Adipose tissue (tissue), 3 donors: ENCODE measurements at regions not wholly inside any gene's neighbourhood (a gene's known extent, or its start where the extent isn't known, plus 50 kb on each side); places are given as distances from the start of the nearest gene placed in this dataset.
"Not testable (repeated sequence)": the region's sequence is repeated elsewhere in the genome, so short reads cannot be mapped to it uniquely, and the experiment has no call there.

Experiments used
- H3K27ac ChIP-seq: one replicate; pipeline ENCODE4 v1.5.1; 2013; ENCODE audit warnings: low read depth, low read length
- WGBS, 3 donors: extraction: QIAGEN DNeasy Blood & Tissue Kit; methylation state at CpG; one replicate each; pipeline ENCODE4 v1.1.7; 2013; 5-methylcytosine and 5-hydroxymethylcytosine counted together
- donor health status: healthy with polysubstance abuse.
- donor health status: Bipolar disorder and iron deficiency.
- donor health status: healthy.

DNA sequence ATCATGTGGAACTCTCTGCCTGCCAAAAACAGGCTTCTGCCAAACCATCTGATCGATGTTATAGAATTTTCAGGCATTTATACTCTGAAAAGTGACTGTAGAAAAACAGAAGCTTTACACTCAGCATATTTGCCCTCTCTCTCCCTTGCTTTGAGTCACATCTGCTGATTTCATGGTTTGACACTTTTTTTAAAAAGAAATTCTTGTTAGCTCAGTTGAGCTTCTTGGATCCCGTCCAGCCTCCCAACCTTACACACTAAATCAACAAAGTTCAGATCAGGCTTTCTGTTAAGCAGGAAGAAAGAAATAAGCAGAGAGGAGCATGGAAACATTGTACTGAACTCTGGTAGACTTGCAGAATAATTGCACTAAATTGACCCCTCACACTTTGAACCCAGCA lies 193.6 kb upstream of the SEL1L start:
- 10 to 16% (median 14%) methylated on average over 2 of the region's 2 CpGs for WGBS, 3 donors
- H3K27ac ChIP-seq: no peak overlapping the region

DNA sequence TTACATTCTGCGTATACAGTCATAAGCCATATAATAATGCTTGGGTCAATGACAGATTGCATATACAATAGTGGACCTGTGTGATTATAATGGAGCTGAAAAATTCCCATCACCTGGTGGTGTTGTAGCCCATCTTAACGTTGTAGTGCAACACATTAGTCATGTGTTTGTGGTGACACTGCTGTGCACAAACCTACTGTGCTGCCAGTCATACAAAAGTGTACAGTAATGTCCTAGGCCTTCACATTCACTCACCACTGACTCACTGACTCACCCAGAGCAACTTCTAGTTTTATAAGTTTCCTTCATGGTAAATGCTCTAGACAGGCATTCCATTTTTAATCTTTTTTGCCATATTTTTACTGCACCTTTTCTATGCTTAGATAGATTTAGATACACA lies 194.8 kb upstream of the SEL1L start:
- no peak overlapping the region for H3K27ac ChIP-seq
- WGBS, 3 donors: 76 to 81% (median 77%) methylated on average over 2 of the region's 2 CpGs

DNA sequence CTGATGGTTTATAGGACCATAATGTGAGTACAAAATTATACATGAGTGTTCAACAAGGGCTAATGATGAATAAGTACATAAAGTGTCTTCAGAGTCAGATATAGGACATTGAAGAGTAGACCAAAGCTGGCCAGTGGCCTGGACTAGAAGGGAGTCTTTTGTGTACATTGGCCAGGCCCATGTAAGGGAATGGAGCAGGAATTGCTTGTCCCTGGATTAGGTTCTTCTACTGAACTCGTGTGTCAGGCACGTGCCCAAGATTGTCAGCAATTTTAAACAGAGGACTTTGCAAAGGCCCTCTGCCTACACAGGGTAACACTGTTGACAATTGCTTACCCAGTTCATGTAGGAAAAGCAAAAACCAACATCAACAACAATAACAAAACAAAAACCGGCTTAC lies 196.0 kb upstream of the SEL1L start:
- no peak overlapping the region for H3K27ac ChIP-seq
- whole genome bisulfite sequencing, 3 donors: 69 to 92% (median 85%) methylated on average over 3 of the region's 3 CpGs

DNA sequence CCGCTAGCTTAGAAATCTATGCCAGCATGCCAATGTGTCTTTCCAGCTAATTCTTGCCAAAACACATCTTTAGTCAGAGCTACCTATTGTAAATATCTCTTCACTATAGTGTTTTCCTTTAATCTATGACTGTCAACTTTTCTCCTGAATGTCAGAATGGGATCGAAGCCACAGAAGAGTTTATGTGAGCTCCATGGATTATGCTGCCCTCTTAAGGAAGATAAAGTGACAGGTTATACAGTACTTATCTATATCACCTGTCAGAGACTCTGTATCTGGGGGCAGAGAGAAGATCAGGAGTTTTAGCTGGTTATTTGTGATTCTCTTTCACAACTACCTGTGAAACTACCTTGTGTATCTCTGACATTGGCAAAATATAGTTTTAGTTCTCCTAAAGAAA lies 204.3 kb upstream of the SEL1L start:
- 64 to 86% (median 79%) methylated on average over 2 of the region's 2 CpGs for WGBS, 3 donors
- no peak overlapping the region for H3K27ac ChIP-seq

DNA sequence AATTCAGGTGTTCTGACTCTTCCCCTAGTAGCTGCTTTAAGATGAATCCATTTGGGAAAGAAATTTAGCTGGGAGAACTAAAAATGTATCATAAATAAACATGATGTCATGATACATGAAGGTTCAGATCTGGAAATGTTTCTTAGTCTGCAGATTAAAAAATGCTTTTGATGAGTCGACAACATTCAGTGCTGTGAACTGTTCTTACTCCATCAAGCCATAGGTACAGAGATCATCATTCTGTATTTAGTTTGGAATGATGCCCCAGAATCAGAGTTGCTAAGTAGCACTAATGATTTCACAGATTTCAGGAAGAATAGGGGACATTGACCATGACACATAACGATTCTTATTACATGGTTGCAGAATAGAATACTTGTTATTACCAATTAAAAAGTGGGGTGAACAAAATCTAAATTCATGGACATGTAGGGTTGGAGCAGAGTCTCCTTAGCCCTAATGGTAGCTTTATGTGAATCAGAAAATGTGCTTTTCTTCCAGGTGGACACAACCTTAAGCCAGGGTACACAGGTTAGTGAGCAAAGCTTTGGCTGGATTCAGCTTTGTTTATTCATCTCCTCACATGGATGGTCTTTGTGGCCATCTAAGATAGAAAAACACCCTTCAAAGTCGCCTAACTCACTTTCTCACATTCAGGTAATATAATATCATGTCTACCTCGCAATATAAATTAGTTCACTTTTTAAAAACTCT lies 205.4 kb upstream of the SEL1L start:
- no peak overlapping the region for H3K27ac ChIP-seq
- 78 to 86% (median 80%) methylated on average over 4 of the region's 4 CpGs for WGBS, 3 donors

DNA sequence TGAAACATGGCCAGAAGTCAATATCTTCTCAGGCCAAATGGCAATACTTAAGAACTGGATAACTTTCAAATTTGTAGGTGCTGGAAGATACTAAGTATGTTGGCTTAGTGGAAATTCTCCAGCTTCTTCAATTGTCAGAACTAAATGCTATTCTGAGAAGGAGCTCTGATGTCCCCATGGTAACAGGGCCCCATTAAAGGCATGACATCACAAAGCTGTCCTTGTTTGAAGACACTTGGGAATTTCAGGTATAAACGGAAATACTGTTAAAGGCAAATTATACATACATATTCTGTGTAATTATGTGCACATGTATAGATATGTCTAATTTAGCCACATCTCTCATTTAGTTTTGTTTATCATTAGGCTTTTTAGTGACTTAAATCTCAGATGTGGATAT lies 210.0 kb upstream of the SEL1L start:
- 69 to 88% (median 83%) methylated on average over 1 of the region's 1 CpG for WGBS, 3 donors
- no peak overlapping the region for H3K27ac ChIP-seq

DNA sequence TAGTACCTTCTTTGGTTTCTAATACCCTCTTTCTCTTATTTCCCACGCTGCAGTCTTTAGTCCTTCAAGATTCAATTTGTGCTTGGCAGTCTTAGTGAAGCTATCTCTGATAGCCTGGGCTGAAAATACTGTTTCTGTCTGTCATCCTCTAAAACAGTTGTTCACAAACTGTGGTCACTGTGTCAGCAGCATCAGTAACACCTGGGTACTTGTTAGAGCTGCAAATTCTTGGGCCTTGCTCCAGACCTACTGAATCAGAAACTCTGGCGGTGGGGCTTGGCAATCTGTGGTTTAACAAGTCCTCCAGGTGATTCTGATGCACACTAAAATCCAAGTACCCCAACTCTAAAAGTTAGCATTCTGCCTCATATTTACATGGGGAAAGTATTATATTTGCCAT lies 217.5 kb upstream of the SEL1L start:
- 85 to 90% (median 86%) methylated on average over 2 of the region's 2 CpGs for WGBS, 3 donors
- no peak overlapping the region for H3K27ac ChIP-seq

DNA sequence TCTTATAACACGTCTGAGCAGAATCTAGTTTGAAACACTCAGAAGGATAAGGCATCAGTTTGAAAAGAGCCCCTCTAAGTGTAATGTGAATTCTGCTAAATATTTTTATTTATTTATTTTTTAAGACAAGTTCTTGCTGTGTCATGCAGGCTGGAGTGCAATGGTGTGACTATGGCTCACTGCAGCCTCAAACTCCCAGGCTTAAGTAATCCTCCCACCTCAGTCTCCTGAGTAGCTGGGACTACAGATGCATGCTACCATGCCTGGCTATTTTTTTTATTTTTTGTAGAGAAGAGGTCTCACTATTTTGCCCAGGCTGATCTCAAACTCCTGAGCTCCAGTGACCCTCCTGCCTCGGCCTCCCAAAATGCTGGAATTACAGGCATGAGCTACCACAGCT lies 225.9 kb upstream of the SEL1L start:
- WGBS, 3 donors: 74 to 87% (median 80%) methylated on average over 2 of the region's 2 CpGs
- no peak overlapping the region for H3K27ac ChIP-seq

DNA sequence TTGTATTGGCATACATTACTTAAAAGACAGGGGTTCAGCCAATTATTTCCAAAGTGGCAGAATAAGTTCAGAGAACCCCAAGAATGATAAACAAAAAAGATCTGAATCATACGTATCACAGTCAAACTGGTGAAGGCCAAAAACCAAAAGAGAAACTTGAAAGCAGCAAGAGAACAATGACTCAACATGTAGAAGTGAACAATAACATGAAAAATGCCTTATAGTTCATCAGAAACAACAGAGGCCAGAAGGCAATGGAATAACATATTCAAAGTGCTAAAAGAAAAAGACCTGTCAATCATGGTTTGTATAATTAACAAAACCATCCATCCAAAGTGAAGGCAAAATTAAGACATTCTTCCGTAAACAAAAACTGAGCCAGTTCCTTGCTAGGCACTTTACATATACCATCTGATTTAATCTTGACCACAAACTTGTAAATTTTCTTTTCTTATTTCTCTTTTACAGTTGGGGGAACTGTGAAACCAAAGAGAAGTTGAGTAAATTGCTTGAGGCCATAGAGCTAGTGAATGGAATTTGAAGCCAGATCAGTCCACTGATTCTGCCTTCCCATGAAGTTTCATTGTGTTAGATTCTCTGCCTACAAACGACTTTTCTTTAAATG lies 232.1 kb upstream of the SEL1L start:
- H3K27ac ChIP-seq: no peak overlapping the region
- WGBS, 3 donors: 52 to 71% (median 61%) methylated on average over 3 of the region's 3 CpGs

DNA sequence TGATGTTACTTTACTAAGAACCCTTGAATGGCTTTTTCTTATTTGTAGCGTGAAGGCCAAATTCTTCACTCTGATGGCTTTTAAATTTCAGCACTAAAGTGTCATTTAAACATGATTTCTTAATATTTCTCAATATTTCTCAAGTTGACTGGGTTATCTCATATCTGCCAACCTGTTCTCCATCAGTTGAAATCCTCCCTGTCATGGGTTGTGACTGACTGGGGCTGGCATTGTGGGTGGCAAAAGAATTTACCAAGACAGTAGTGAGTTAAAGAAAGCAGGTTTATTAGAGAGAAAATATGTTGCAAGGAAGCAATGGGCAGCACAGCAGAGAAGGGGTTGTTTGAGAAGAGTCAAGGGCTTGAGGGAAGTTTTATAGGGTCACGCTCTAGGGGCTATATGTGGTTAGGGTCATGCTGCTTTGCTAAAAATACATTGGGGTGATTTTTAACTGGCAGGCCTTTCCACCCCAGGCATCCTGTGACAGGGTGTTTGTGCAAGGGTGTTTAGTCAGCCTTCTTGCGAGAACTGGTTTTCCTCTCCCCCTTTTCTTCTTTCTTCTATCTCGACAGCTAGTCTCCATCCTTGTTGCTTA lies 232.8 kb upstream of the SEL1L start:
- WGBS, 3 donors: 57 to 82% (median 60%) methylated on average over 4 of the region's 4 CpGs
- no peak overlapping the region for H3K27ac ChIP-seq

DNA sequence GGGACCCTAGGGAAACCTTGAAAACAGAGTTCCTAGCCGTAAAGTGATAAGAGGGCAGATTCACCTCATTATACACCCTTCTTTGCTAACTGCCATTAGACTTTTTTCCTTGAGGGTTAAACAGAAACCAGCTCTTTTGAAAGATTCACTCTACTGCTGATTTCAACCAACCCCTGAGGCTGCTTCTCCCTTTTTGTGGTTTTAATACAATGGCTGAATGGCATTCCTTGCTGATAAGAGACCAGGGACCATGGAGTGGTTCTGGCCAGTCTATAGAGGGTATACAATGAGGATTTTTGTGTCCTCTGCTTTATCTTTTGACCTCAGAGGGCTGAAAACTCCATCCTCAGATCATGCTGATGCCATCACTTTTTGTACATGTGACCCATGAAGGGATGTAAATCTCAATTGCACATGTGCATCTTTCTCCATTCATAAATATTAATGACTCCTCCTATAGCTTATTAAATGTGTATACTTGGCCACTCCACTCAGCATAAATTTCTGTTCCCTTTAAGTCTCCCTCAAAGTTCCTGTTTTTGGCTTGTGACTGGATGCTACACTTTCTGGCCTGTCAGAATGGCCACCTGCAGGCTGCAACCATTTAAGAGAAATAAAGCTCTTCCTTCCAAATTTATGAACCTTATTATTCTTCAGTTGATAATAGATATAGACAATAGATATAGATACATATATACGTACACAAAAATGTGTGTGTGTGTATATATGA lies 233.8 kb upstream of the SEL1L start:
- 70 to 85% (median 79%) methylated on average over 2 of the region's 2 CpGs for WGBS, 3 donors
- no peak overlapping the region for H3K27ac ChIP-seq

DNA sequence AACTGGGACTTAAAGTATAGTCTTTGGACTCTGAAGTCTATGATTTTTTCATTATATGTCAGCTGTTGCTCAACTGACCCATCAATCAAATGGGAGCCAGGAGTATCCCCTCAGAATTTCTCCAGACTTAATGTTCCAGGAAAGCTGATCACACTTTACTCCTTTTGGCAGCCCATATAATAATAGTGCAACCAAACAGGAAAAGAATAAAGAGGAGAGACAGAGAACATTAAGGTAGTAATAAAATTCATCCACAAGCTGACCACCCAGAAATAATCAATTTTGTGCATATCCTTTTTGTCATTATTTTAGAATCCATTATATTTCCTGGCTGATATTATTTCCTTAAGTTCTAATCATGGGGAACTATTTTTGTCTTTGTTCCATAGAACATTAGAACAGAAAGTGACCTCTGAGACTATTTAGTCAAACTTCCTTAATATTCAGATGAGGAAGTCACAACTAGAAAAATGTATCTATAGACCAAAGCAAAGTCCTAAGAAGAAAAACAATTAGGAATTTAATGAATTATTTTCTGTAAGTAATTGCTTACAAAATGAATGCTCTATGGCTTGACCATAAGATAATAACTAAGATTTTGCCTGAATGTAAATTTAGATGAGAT lies 238.1 kb upstream of the SEL1L start:
- H3K27ac ChIP-seq: no peak overlapping the region

DNA sequence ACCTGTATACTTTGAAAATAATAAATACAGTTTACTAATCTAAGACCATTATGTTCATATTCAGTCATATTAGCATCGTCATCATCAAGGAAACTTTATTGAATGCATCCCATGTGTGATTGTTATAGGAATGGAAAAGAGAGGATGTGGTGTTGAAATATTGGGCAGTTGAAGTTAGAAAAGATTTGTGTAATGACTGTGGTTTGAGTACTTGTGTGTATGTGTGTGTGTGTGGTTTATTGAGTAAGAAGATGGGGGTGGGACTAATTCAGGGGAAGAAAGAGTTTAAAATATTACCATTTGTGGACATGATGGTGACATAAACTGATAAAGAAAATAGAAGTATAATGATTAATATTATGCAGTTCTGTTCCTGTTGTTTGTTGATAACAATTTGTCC lies 238.7 kb upstream of the SEL1L start:
- WGBS, 3 donors: 47 to 89% (median 55%) methylated on average over 1 of the region's 1 CpG
- H3K27ac ChIP-seq: no peak overlapping the region

DNA sequence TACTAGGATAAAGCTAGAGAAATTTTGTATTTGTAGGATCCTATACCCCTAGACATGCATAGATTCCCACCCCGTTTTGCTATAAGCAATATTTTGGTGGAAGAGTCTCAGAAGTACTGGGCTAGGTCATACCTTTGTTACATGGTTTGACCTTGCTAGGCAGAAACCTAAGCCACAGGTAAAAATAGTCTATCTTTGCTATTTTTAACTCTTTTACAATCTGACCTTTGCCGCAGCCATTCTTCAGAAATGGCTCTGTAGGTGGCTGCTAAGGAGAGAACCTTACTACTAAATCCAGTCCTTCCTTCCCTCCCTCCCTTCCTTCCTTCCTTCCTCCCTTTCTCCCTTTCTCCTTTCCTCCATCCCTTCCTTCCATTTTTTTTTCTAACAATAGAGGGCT lies 242.9 kb upstream of the SEL1L start:
- WGBS, 3 donors: 78 to 88% (median 87%) methylated on average over 2 of the region's 2 CpGs
- no peak overlapping the region for H3K27ac ChIP-seq

DNA sequence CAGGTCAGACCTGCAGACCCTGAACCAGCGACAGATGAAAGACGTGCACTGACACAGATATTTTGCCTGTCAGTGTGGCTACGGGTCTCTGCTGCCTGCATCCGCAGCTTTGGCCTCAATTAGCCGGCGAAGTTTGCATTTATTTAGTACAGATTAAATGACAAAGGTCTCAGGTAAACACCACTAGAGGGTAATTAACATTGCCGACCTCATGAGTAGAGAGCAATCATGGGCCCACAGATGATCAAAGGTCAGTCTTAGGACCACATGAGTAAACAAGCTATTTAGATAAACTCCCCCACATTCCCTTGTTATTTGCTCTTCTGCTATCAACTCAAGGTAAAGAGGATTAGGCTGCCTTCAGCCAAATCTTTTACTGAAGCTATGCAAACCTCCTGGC lies 248.1 kb upstream of the SEL1L start:
- WGBS, 3 donors: 62 to 88% (median 88%) methylated on average over 7 of the region's 7 CpGs
- H3K27ac ChIP-seq: not testable (repeated sequence)

DNA sequence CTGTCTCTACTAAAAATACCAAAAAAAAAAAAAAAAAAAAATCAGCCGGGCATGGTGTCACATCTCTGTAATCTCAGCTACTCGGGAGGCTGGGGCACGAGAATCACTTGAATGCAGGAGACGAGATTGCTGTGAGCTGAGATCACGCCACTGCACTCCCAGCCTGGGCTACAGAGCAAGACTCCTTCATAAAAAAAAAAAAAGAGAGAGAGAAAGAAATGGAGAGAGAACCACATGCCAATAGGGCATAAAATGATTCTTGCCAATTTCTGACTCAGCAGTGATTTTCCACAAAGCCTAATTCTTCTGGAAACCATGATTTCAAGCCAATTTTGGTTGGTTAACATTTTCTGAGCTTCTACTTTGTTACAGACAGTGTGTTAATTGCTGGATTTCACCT lies 250.4 kb upstream of the SEL1L start:
- 79 to 86% (median 85%) methylated on average over 5 of the region's 5 CpGs for WGBS, 3 donors
- no peak overlapping the region for H3K27ac ChIP-seq

DNA sequence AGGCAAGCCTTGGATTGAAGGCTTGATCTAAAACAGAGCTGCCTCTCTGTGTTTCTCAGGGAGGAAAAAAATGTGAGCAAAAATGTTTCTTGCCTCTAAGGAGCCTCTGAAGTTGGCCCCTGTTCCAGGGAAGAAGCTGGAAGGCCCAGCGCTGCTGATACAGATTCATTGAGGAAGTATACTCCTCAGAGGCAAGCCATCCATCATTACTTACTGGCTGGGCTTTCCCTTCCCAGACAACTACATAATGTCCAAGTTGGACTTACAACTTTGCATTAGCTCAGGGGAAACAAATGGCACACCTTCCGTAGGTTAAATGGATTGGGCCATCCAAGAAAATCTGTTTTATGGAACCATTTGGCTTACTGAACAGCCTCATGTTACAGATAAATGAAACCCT lies 263.7 kb upstream of the SEL1L start:
- WGBS, 3 donors: 42 to 69% (median 44%) methylated on average over 2 of the region's 2 CpGs
- H3K27ac ChIP-seq: no peak overlapping the region

DNA sequence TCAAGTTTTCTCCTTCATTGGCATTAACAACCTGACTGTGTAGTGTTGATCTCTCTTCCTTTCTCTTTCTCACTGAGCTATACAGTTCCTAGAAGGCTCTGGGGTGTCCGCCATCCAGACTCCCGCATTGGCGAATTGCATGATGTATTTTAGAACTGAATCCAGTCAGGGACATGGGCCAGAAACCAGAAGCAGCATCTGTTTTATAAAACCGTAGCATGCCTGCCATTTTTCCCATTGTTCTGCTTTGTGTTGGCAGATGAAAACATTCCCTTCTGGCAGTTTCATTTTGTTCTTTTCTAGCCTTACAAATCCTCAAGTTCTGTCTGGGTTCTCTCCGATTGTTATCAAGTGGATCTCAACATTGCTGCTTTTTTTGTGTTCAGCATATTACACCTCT lies 268.3 kb upstream of the SEL1L start:
- 49 to 85% (median 61%) methylated on average over 5 of the region's 5 CpGs for WGBS, 3 donors
- no peak overlapping the region for H3K27ac ChIP-seq

DNA sequence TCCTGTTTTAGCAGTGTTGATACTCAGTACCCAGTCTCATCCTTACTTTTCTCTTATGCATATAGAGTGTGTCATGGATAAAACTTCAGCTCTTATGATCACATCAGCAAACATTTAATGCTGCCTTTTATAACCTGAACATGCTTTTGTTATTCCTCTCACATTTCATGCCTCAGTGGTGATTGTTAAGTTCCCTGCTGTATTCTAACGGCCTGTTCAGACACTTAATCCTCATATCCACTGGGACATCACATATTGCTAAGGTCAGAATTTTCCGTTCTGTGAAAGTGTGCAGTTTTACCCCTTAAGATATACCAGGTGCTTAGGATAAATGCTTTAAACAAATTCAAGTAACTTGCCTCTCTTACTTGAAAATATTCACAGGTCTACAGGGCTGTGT lies 268.7 kb upstream of the SEL1L start:
- H3K27ac ChIP-seq: no peak overlapping the region
- 58 to 68% (median 63%) methylated on average over 2 of the region's 2 CpGs for WGBS, 3 donors
